Stimulated activated CD4-positive, alpha-beta T cell treated with anti-CD3 and anti-CD28 coated beads, Interleukin-12 subunit alpha, Interleukin-12 subunit beta, amount 100 ng/mL, for 24 hours (primary cell): ENCODE measurements at regions not wholly inside any gene's neighbourhood (a gene's known extent, or its start where the extent isn't known, plus 50 kb on each side); places are given as distances from the start of the nearest gene placed in this dataset.

Experiments used
- DNase-seq, 2 experiments: peaks; one replicate each; pipeline ENCODE4 v3.0.0-alpha.2; 2020; ENCODE audit warnings: low read depth in 2 of 2

GRCh38 chr10:83656924-83657323 lies 482.4 kb upstream of the GHITM start:
- DNase-seq = no peak

GRCh38 chr10:83657487-83657886 lies 481.8 kb upstream of the GHITM start:
- no peak for DNase-seq

GRCh38 chr10:83663918-83664317 lies 475.4 kb upstream of the GHITM start:
- no peak for DNase-seq

GRCh38 chr10:83666762-83667161 lies 472.5 kb upstream of the GHITM start:
- no peak for DNase-seq

GRCh38 chr10:83667594-83667993 lies 471.7 kb upstream of the GHITM start:
- DNase-seq = no peak

GRCh38 chr10:83673316-83673715 lies 466.0 kb upstream of the GHITM start:
- no peak for DNase-seq

GRCh38 chr10:83677795-83678194 lies 461.5 kb upstream of the GHITM start:
- no peak for DNase-seq

GRCh38 chr10:83678850-83679249 lies 460.5 kb upstream of the GHITM start:
- no peak for DNase-seq

- DNase-seq = no peak
Measured at GRCh38 chr10:83680470-83680891, 458.8 kb upstream of the GHITM start.

- DNase-seq = no peak
Measured at GRCh38 chr10:83682414-83682813, 456.9 kb upstream of the GHITM start.

GRCh38 chr10:83685458-83685857 lies 453.9 kb upstream of the GHITM start:
- DNase-seq = no peak

GRCh38 chr10:83691791-83692596 lies 447.3 kb upstream of the GHITM start:
- no peak for DNase-seq

- DNase-seq = no peak
Measured at GRCh38 chr10:83698899-83699298, 440.4 kb upstream of the GHITM start.

- no peak for DNase-seq
Measured at GRCh38 chr10:83701799-83702198, 437.5 kb upstream of the GHITM start.

GRCh38 chr10:83702731-83703130 lies 436.6 kb upstream of the GHITM start:
- DNase-seq = no peak

GRCh38 chr10:83706120-83706519 lies 433.2 kb upstream of the GHITM start:
- DNase-seq = no peak

- no peak for DNase-seq
Measured at GRCh38 chr10:83706952-83707582, 432.2 kb upstream of the GHITM start.

GRCh38 chr10:83713423-83713822 lies 425.9 kb upstream of the GHITM start:
- DNase-seq = no peak

- no peak for DNase-seq
Measured at GRCh38 chr10:83723080-83723479, 416.2 kb upstream of the GHITM start.

- no peak for DNase-seq
Measured at GRCh38 chr10:83724471-83725241, 414.7 kb upstream of the GHITM start.

GRCh38 chr10:83725567-83725966 lies 413.7 kb upstream of the GHITM start:
- no peak for DNase-seq

GRCh38 chr10:83734278-83734677 lies 405.0 kb upstream of the GHITM start:
- DNase-seq = no peak

GRCh38 chr10:83736008-83736407 lies 403.3 kb upstream of the GHITM start:
- DNase-seq = no peak
